SK-N-SH (cell line): ENCODE measurements at regions not wholly inside any gene's neighbourhood (a gene's known extent, or its start where the extent isn't known, plus 50 kb on each side); places are given as distances from the start of the nearest gene placed in this dataset.

Experiments used
- CTCF ChIA-PET: fragments of 300-600, 350-600 bp; formaldehyde crosslinking; extraction: SDS; loops from one replicate; lab custom pipeline; 2021; lab: Yijun Ruan, JAX
- POLR2A ChIA-PET: fragments of 350-600 bp; sonication (Branson Sonifier 250); formaldehyde crosslinking; extraction: SDS; loops from one replicate; lab custom pipeline; 2020; ENCODE audit warnings: antibody characterized with exemption, inconsistent platforms; lab: Yijun Ruan, JAX
- DNase-seq: peaks from one replicate; pipeline ENCODE4 v3.0.0; 2012
- H2AFZ ChIP-seq: fragments of 200-600 bp; sonication (generic); 2 replicates; pipeline ENCODE4 v1.8.1; 2016; ENCODE audit warnings: antibody characterized with exemption, mild to moderate bottlenecking, low read depth
- H3F3A ChIP-seq: fragments of 200-600 bp; sonication (generic); replicated peaks from 2 replicates; pipeline ENCODE3; 2016; ENCODE audit warnings: antibody characterized with exemption, mild to moderate bottlenecking; ENCODE audit not compliant: insufficient read depth
- H3K27ac ChIP-seq, 2 experiments: fragments of 200-500 bp in 1 of 2; fragments of 200-600 bp in 1 of 2; sonication (Bioruptor generic) in 1 of 2; sonication (generic), shearing (Covaris generic) in 1 of 2; 2 replicates each; pipeline versions ENCODE4 v1.5.1 to v1.6.1; 2014 to 2016; ENCODE audit warnings: low read depth in 2 of 2, inconsistent platforms in 1 of 2, low read length in 1 of 2, mild to moderate bottlenecking in 1 of 2, mixed read lengths in 1 of 2
- H3K27me3 ChIP-seq: fragments of 200-600 bp; sonication (generic), shearing (Covaris generic); 2 replicates; pipeline ENCODE4 v1.6.1; 2016; ENCODE audit warnings: mixed run types; ENCODE audit not compliant: insufficient read depth
- H3K36me3 ChIP-seq, 2 experiments: fragments of 200-500 bp in 1 of 2; fragments of 200-600 bp in 1 of 2; sonication (Bioruptor generic) in 1 of 2; sonication (generic) in 1 of 2; replicated peaks in 1 of 2; 2 replicates each; pipeline versions ENCODE3 to v1.5.1; 2014 to 2016; ENCODE audit warnings: low read length in 1 of 2, mild to moderate bottlenecking in 1 of 2; ENCODE audit not compliant: insufficient read depth in 2 of 2, control insufficient read depth in 1 of 2
- H3K4me1 ChIP-seq, 2 experiments: fragments of 200-500 bp in 1 of 2; fragments of 200-600 bp in 1 of 2; sonication (Bioruptor generic) in 1 of 2; sonication (generic), shearing (Covaris generic) in 1 of 2; 2 replicates each; pipeline versions ENCODE4 v1.5.1 to v1.6.1; 2014 to 2016; ENCODE audit warnings: low read depth in 1 of 2, low read length in 1 of 2, mixed run types in 1 of 2; ENCODE audit not compliant: insufficient read depth in 2 of 2, control insufficient read depth in 1 of 2
- H3K4me2 ChIP-seq: fragments of 200-600 bp; sonication (generic), shearing (Covaris generic); 2 replicates; pipeline ENCODE4 v1.6.1; 2017; ENCODE audit warnings: mixed run types
- H3K4me3 ChIP-seq, 2 experiments: fragments of 200-500 bp in 1 of 2; fragments of 200-600 bp in 1 of 2; sonication (Bioruptor generic) in 1 of 2; sonication (generic), shearing (Covaris generic) in 1 of 2; 2 replicates each; pipeline versions ENCODE4 v1.5.1 to v1.8.1; 2014 to 2016; ENCODE audit warnings: low read depth in 2 of 2, inconsistent platforms in 1 of 2, low read length in 1 of 2, mild to moderate bottlenecking in 1 of 2, mixed read lengths in 1 of 2, moderate library complexity in 1 of 2
- H3K79me2 ChIP-seq: fragments of 200-600 bp; sonication (generic); 2 replicates; pipeline ENCODE4 v1.8.1; 2017; ENCODE audit warnings: mild to moderate bottlenecking; ENCODE audit not compliant: insufficient read depth
- H3K9ac ChIP-seq: fragments of 200-600 bp; sonication (generic); 2 replicates; pipeline ENCODE4 v1.6.1; 2017; ENCODE audit warnings: mixed run types
- H3K9me2 ChIP-seq: fragments of 200-600 bp; sonication (generic); 2 replicates; pipeline ENCODE4 v1.6.1; 2017; ENCODE audit warnings: mixed run types
- H3K9me3 ChIP-seq: fragments of 200-600 bp; sonication (generic); 2 replicates; pipeline ENCODE4 v1.6.1; 2017; ENCODE audit warnings: mixed run types, mild to moderate bottlenecking, moderate library complexity
- H4K20me1 ChIP-seq: fragments of 200-600 bp; sonication (generic); 2 replicates; pipeline ENCODE4 v1.6.1; 2017; ENCODE audit warnings: mild to moderate bottlenecking, mixed run types; ENCODE audit not compliant: insufficient read depth
- CHD2 ChIP-seq: fragments of 150-350 bp; IDR thresholded peaks from 2 replicates; pipeline ENCODE4 v1.6.1; 2018; ENCODE audit warnings: low read length; ENCODE audit not compliant: partially characterized antibody
- CTCF ChIP-seq: fragments of 200-600 bp; sonication (generic); IDR thresholded peaks from 2 replicates; pipeline ENCODE4 v1.6.1; 2017; ENCODE audit warnings: antibody characterized with exemption, mild to moderate bottlenecking, moderate library complexity
- ELF1 ChIP-seq: IDR thresholded peaks from 2 replicates; pipeline ENCODE4 v1.4.0; 2012
- FOSL2 ChIP-seq: IDR thresholded peaks from 2 replicates; pipeline ENCODE4 v1.4.0; 2012; ENCODE audit warnings: low read depth, mild to moderate bottlenecking, moderate library complexity, borderline replicate concordance
- GATA2 ChIP-seq: sonication (generic); formaldehyde crosslinking; IDR thresholded peaks from 2 replicates; pipeline ENCODE4 v1.5.0; 2020; ENCODE audit warnings: mild to moderate bottlenecking, missing genetic modification reagents
- JUND ChIP-seq: IDR thresholded peaks from 2 replicates; pipeline ENCODE4 v1.4.0; 2012
- MEF2A ChIP-seq: IDR thresholded peaks from 2 replicates; pipeline ENCODE4 v1.4.0; 2012; ENCODE audit warnings: low read depth, borderline replicate concordance
- MXI1 ChIP-seq: IDR thresholded peaks from 2 replicates; pipeline ENCODE4 v1.6.1; 2012; ENCODE audit warnings: mild to moderate bottlenecking, low read depth, low read length, improper control_type of control experiment
- RAD21 ChIP-seq: IDR thresholded peaks from 2 replicates; pipeline ENCODE4 v1.6.1; 2012; ENCODE audit warnings: mild to moderate bottlenecking, low read length
- REST ChIP-seq: IDR thresholded peaks from 2 replicates; pipeline ENCODE4 v1.6.1; 2012; ENCODE audit warnings: mild to moderate bottlenecking, low read depth, low read length, moderate library complexity
- RFX5 ChIP-seq: IDR thresholded peaks from 2 replicates; pipeline ENCODE4 v1.6.1; 2012; ENCODE audit warnings: mild to moderate bottlenecking, improper control_type of control experiment, low read length
- TCF12 ChIP-seq: IDR thresholded peaks from 2 replicates; pipeline ENCODE4 v1.4.0; 2012
- TEAD4 ChIP-seq: IDR thresholded peaks from 2 replicates; pipeline ENCODE4 v1.4.0; 2012; ENCODE audit warnings: mild to moderate bottlenecking, borderline replicate concordance; ENCODE audit not compliant: insufficient read depth
- YY1 ChIP-seq: IDR thresholded peaks from 2 replicates; pipeline ENCODE4 v1.4.0; 2012; ENCODE audit warnings: low read depth, mild to moderate bottlenecking
- WGBS: methylation state at CpG from one replicate; pipeline ENCODE4 v1.1.6; 2017; ENCODE audit warnings: low lambda C conversion rate; 5-methylcytosine and 5-hydroxymethylcytosine counted together
- TF ChIP-seq, protein P1 (sequence below): fragments of 150-350 bp; IDR thresholded peaks from 2 replicates; pipeline ENCODE4 v1.6.1; 2017; ENCODE audit warnings: antibody characterized with exemption, low read length, low read depth, borderline replicate concordance

GRCh38 chr4:112905728-112906127, 143.7 kb upstream of the ANK2 start:
- Histone ChIP-seq H3K4me3 (no peak overlapping the region), H4K20me1 (no peaks in the 10 kb centered on the region), H3F3A (peaks cover 4% of the 10 kb centered on the region), H3K4me1 (peaks cover 7% of the 10 kb centered on the region in 2 experiments; a peak in 3 of 4 replicates), H3K36me3 (peaks cover 0 to 2% of the 10 kb centered on the region in 2 experiments), H2AFZ (no peak overlapping the region), H3K9me2 (no peaks in the 10 kb centered on the region), H3K27ac (no peak overlapping the region), H3K9ac (no peak overlapping the region), H3K79me2 (no peaks in the 10 kb centered on the region), H3K9me3 (no peaks in the 10 kb centered on the region), H3K4me2 (no peak overlapping the region), H3K27me3 (no peaks in the 10 kb centered on the region)
- ChIA-PET POLR2A (no interaction called here), CTCF (interaction anchor here (0.6 to 1.2 kb wide), 4 partner anchors 17 to 956 kb away, joined by 3 to 4 read pairs (median 3); no protein-coding TSS in a partner anchor)
- 79% methylated on average over 4 of the region's 4 CpGs for WGBS
- no peak for TF ChIP-seq CHD2
- TF ChIP-seq, protein P1, sequence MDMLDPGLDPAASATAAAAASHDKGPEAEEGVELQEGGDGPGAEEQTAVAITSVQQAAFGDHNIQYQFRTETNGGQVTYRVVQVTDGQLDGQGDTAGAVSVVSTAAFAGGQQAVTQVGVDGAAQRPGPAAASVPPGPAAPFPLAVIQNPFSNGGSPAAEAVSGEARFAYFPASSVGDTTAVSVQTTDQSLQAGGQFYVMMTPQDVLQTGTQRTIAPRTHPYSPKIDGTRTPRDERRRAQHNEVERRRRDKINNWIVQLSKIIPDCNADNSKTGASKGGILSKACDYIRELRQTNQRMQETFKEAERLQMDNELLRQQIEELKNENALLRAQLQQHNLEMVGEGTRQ = no peak
- peak; percentile 54; the same call in 1 of the 2 replicates for TF ChIP-seq MEF2A
- no peak for DNase-seq

- Histone ChIP-seq H4K20me1 (no peaks in the 10 kb centered on the region), H3K4me3 (no peak overlapping the region), H3K4me2 (no peak overlapping the region), H3K9me3 (no peaks in the 10 kb centered on the region), H3K9me2 (no peaks in the 10 kb centered on the region), H2AFZ (peak overlapping the region; percentile 78), H3K4me1 (peaks cover 7 to 8% of the 10 kb centered on the region in 2 experiments; a peak in 3 of 4 replicates), H3F3A (peaks cover 4% of the 10 kb centered on the region), H3K27ac (peak overlapping the region; percentile 3 to 50; a peak in 1 of 4 replicates), H3K36me3 (peaks cover 0 to 2% of the 10 kb centered on the region in 2 experiments), H3K9ac (no peak overlapping the region), H3K27me3 (no peaks in the 10 kb centered on the region), H3K79me2 (no peaks in the 10 kb centered on the region)
- DNase-seq = no peak
- 78% methylated on average over 1 of the region's 1 CpG for WGBS
- POLR2A ChIA-PET = no interaction called here
- TF ChIP-seq TCF12 = peak; percentile 33; the same call in 1 of the 2 replicates
- TF ChIP-seq TEAD4 = no peak
- CTCF ChIA-PET = interaction anchor here (5.5 kb wide), 1 partner anchor 30 kb away, joined by 27 read pairs; no protein-coding TSS in a partner anchor
Observed at GRCh38 chr4:112908511-112908910, 140.9 kb upstream of the ANK2 start.

DNA sequence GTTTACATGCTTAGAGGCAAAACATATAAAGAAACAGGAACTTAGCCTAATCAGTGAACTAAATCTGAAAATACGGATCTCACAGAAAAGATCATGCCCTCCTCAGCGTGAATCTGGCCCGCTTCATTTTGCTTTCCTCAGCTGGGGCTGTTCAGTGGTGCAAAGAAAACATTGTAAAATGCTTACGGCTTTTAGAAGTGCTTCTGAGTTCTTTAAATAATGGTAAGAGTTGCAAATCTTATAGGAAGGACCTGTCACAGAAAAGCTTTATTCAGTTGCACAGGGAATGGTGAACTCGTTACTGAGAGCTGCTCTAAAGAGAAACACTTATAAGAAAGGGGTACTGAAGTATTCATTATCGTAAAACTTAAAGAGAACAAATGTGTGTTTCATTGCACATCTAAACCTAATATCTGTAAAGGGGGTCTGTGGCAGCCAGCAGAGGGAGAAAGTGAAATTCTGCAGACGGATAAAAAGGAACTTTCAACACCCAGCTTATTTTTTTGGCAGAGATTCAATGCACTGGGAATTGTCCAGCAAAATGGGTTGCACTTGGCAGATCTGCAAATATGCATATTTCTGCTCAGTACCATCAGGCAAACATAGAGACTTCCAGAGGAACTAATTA, 139.2 kb upstream of the ANK2 start:
- Histone ChIP-seq H3K9me3 (no peaks in the 10 kb centered on the region), H3K4me3 (peak overlapping the region; percentile 44 to 51), H3K27me3 (no peaks in the 10 kb centered on the region), H3K4me2 (peak overlapping the region; percentile 75), H3K9ac (no peak overlapping the region; the same call in 1 of the 2 replicates), H3K9me2 (no peaks in the 10 kb centered on the region), H3F3A (peaks cover 4% of the 10 kb centered on the region), H3K4me1 (peaks cover 7 to 8% of the 10 kb centered on the region in 2 experiments; a peak in 3 of 4 replicates), H3K36me3 (no peaks in the 10 kb centered on the region), H3K27ac (peak overlapping the region; percentile 41 to 96; a peak in 3 of 4 replicates), H2AFZ (peak overlapping the region; percentile 72), H4K20me1 (no peaks in the 10 kb centered on the region), H3K79me2 (no peaks in the 10 kb centered on the region)
- ChIA-PET POLR2A (interaction anchor here (0.6 kb wide), 1 partner anchor 168 kb away, joined by 3 read pairs; no protein-coding TSS in a partner anchor), CTCF (interaction anchor here (1.2 to 5.5 kb wide), 6 partner anchors 14 to 50 kb away, joined by 3 to 27 read pairs (median 6); no protein-coding TSS in a partner anchor)
- DNase-seq = peak; percentile 33
- 14% methylated on average over 7 of the region's 7 CpGs for WGBS
- TF ChIP-seq ELF1 (no peak), REST (peak; percentile 39; the same call in 1 of the 2 replicates), MXI1 (no peak), FOSL2 (no peak), RAD21 (peak; percentile 39), JUND (no peak), YY1 (no peak), RFX5 (no peak), TEAD4 (no peak), CTCF (peak; percentile 41), GATA2 (CRISPR knock-in tag) (peak; percentile 22; the same call in 1 of the 2 replicates)
